ENCODE measurements at regions not wholly inside any gene's neighbourhood (a gene's known extent, or its start where the extent isn't known, plus 50 kb on each side); places are given as distances from the start of the nearest gene placed in this dataset.

- no peaks in the 10 kb centered on the region for H3K4me1 ChIP-seq (replicated peaks; ENCODE audit: insufficient read depth)
- no TSS peak for BruUV-seq (replicated peaks)
- H3F3A ChIP-seq (ENCODE audit: insufficient read depth, low read depth) = no peaks in the 10 kb centered on the region
- H3K9me2 ChIP-seq (ENCODE audit: insufficient read depth) = no peaks in the 10 kb centered on the region
- intact Hi-C loops (cut with micrococcal nuclease; ENCODE audit: unreplicated experiment) = no loop called here
- H3K4me3 ChIP-seq = no peak overlapping the region
- CTCF ChIA-PET = no interaction called here
- TF ChIP-seq EZH2 (IDR thresholded peaks at IDR 0.05; ENCODE audit: low read depth) = no peak
- no peak for TF ChIP-seq CTCF (conservative IDR thresholded peaks at IDR 0.05)
- H3K4me2 ChIP-seq = no peak overlapping the region
- POLR2A ChIA-PET (ENCODE audit: unreplicated experiment) = no interaction called here
- H4K20me1 ChIP-seq (ENCODE audit: insufficient read depth) = no peaks in the 10 kb centered on the region
- DNase-seq = no peak
- no peak overlapping the region for H2AFZ ChIP-seq
- no peaks in the 10 kb centered on the region for H3K36me3 ChIP-seq (ENCODE audit: low read depth)
- H3K27me3 ChIP-seq (ENCODE audit: insufficient read depth, low read depth) = no peaks in the 10 kb centered on the region
- H3K9me3 ChIP-seq (ENCODE audit: insufficient read depth, low read depth) = no peaks in the 10 kb centered on the region
- no peak overlapping the region for H3K27ac ChIP-seq
- H3K79me2 ChIP-seq (ENCODE audit: low read depth) = no peaks in the 10 kb centered on the region
Measured at GRCh38 chr13:90355162-90355751, 992.2 kb upstream of the MIR17HG start.

DNA sequence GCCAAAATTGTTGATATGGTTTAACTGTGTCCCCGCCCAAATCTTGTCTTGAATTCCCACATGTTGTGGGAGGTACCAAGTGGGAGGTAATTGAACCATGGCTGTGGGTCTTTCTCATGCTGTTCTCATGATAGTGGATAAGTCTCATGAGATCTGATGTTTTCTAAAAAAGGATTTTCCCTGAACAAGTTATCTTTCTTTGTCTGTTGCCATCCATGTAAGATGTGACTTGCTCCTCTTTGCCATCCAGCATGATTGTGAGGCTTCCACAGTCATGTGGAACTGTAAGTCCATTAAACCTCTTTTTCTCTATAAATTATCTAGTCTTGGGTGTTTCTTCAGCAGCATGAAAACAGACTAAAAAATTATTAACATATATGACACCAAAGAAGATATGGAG is 986.7 kb upstream of the MIR17HG start:
- Histone ChIP-seq H3K27me3 (ENCODE audit: insufficient read depth, low read depth) (no peaks in the 10 kb centered on the region), H4K20me1 (ENCODE audit: insufficient read depth) (no peaks in the 10 kb centered on the region), H3K4me3 (no peak overlapping the region), H3F3A (ENCODE audit: insufficient read depth, low read depth) (no peaks in the 10 kb centered on the region), H3K4me1 (replicated peaks; ENCODE audit: insufficient read depth) (no peaks in the 10 kb centered on the region), H2AFZ (no peak overlapping the region), H3K9me3 (ENCODE audit: insufficient read depth, low read depth) (no peaks in the 10 kb centered on the region), H3K36me3 (ENCODE audit: low read depth) (no peaks in the 10 kb centered on the region), H3K9me2 (ENCODE audit: insufficient read depth) (no peaks in the 10 kb centered on the region), H3K4me2 (no peak overlapping the region), H3K79me2 (ENCODE audit: low read depth) (no peaks in the 10 kb centered on the region), H3K27ac (no peak overlapping the region)
- TF ChIP-seq EZH2 (IDR thresholded peaks at IDR 0.05; ENCODE audit: low read depth) = no peak
- no TSS peak for BruUV-seq (replicated peaks)
- CTCF ChIA-PET = no interaction called here
- POLR2A ChIA-PET (ENCODE audit: unreplicated experiment) = no interaction called here
- intact Hi-C loops (cut with micrococcal nuclease; ENCODE audit: unreplicated experiment) = loop anchor here (10.0 kb wide), 1 partner anchor 504 kb away; no protein-coding TSS in a partner anchor
- no peak for DNase-seq

GRCh38 chr13:90362707-90363106 is 984.8 kb upstream of the MIR17HG start:
- H4K20me1 ChIP-seq (ENCODE audit: insufficient read depth) = no peaks in the 10 kb centered on the region
- intact Hi-C loops (cut with micrococcal nuclease; ENCODE audit: unreplicated experiment) = loop anchor here (10.0 kb wide), 1 partner anchor 502 kb away; no protein-coding TSS in a partner anchor
- no peak overlapping the region for H3K4me3 ChIP-seq
- BruUV-seq (replicated peaks) = no TSS peak
- no peak for DNase-seq
- H3F3A ChIP-seq (ENCODE audit: insufficient read depth, low read depth) = no peaks in the 10 kb centered on the region
- H3K79me2 ChIP-seq (ENCODE audit: low read depth) = no peaks in the 10 kb centered on the region
- H3K27ac ChIP-seq = no peak overlapping the region
- POLR2A ChIA-PET (ENCODE audit: unreplicated experiment) = no interaction called here
- H3K4me2 ChIP-seq = no peak overlapping the region
- TF ChIP-seq CTCF (conservative IDR thresholded peaks at IDR 0.05) = no peak
- no peak for TF ChIP-seq EZH2 (IDR thresholded peaks at IDR 0.05; ENCODE audit: low read depth)
- no peaks in the 10 kb centered on the region for H3K36me3 ChIP-seq (ENCODE audit: low read depth)
- H2AFZ ChIP-seq = no peak overlapping the region
- no peaks in the 10 kb centered on the region for H3K9me2 ChIP-seq (ENCODE audit: insufficient read depth)
- CTCF ChIA-PET = no interaction called here
- H3K4me1 ChIP-seq (replicated peaks; ENCODE audit: insufficient read depth) = no peaks in the 10 kb centered on the region
- no peaks in the 10 kb centered on the region for H3K27me3 ChIP-seq (ENCODE audit: insufficient read depth, low read depth)
- H3K9me3 ChIP-seq (ENCODE audit: insufficient read depth, low read depth) = no peaks in the 10 kb centered on the region

GRCh38 chr13:90365130-90365529 is 982.4 kb upstream of the MIR17HG start:
- no peaks in the 10 kb centered on the region for H3K27me3 ChIP-seq (ENCODE audit: insufficient read depth, low read depth)
- H4K20me1 ChIP-seq (ENCODE audit: insufficient read depth) = no peaks in the 10 kb centered on the region
- DNase-seq = no peak
- H3K79me2 ChIP-seq (ENCODE audit: low read depth) = no peaks in the 10 kb centered on the region
- no peaks in the 10 kb centered on the region for H3K9me2 ChIP-seq (ENCODE audit: insufficient read depth)
- ChIA-PET POLR2A (ENCODE audit: unreplicated experiment) (no interaction called here), CTCF (interaction anchor here (0.7 kb wide), 1 partner anchor 462 kb away, joined by 18 read pairs; no protein-coding TSS in a partner anchor)
- no peaks in the 10 kb centered on the region for H3K4me1 ChIP-seq (replicated peaks; ENCODE audit: insufficient read depth)
- H3K4me3 ChIP-seq = no peak overlapping the region
- H2AFZ ChIP-seq = no peak overlapping the region
- H3K36me3 ChIP-seq (ENCODE audit: low read depth) = no peaks in the 10 kb centered on the region
- no peak for TF ChIP-seq EZH2 (IDR thresholded peaks at IDR 0.05; ENCODE audit: low read depth)
- TF ChIP-seq CTCF (conservative IDR thresholded peaks at IDR 0.05) = 0 out of 2 replicates have a peak, but pooled peaks have one; percentile 17
- no peak overlapping the region for H3K27ac ChIP-seq
- no TSS peak for BruUV-seq (replicated peaks)
- H3K9me3 ChIP-seq (ENCODE audit: insufficient read depth, low read depth) = no peaks in the 10 kb centered on the region
- intact Hi-C loops (cut with micrococcal nuclease; ENCODE audit: unreplicated experiment) = loop anchor here (10.0 kb wide), 1 partner anchor 500 kb away; no protein-coding TSS in a partner anchor
- H3F3A ChIP-seq (ENCODE audit: insufficient read depth, low read depth) = no peaks in the 10 kb centered on the region
- no peak overlapping the region for H3K4me2 ChIP-seq
